GM18526 (cell line): ENCODE measurements at regions not wholly inside any gene's neighbourhood (a gene's known extent, or its start where the extent isn't known, plus 50 kb on each side); places are given as distances from the start of the nearest gene placed in this dataset.

Experiments
- POLR2A ChIP-seq: IDR thresholded peaks from 3 replicates; pipeline ENCODE4 v1.6.1; 2011; ENCODE audit not compliant: insufficient read length; ENCODE audit errors: extremely low read depth

DNA sequence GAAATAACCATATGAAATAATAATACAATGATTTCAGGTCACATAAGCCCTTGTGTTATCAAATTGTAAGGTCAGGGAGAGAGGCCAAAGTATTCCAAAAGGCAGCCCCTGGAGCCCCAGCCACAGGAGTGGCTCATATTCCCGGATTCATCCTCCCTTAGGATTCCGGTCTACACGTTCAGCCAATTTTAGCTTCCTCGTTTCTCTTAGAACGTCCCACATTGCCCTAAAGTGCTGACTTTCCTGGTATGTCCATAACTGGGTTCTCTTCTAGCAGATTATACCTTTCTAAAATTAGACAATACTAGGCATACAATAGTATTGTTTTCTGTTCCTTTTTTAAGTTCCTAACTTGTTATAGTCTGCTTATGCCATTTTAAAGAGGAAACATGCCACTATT, 192.7 kb upstream of the NOX3 start:
- no peak for TF ChIP-seq POLR2A

- no peak for TF ChIP-seq POLR2A
These were observed 191.7 kb upstream of the NOX3 start for GRCh38 chr6:155647354-155647753.

- no peak for TF ChIP-seq POLR2A
These were observed 190.8 kb upstream of the NOX3 start for GRCh38 chr6:155646443-155646842.

GRCh38 chr6:155645325-155645724, 189.7 kb upstream of the NOX3 start:
- TF ChIP-seq POLR2A, result no peak

GRCh38 chr6:155641603-155642002, 186.0 kb upstream of the NOX3 start:
- TF ChIP-seq POLR2A, result no peak

GRCh38 chr6:155638200-155638599, 182.6 kb upstream of the NOX3 start:
- TF ChIP-seq POLR2A, result no peak

DNA sequence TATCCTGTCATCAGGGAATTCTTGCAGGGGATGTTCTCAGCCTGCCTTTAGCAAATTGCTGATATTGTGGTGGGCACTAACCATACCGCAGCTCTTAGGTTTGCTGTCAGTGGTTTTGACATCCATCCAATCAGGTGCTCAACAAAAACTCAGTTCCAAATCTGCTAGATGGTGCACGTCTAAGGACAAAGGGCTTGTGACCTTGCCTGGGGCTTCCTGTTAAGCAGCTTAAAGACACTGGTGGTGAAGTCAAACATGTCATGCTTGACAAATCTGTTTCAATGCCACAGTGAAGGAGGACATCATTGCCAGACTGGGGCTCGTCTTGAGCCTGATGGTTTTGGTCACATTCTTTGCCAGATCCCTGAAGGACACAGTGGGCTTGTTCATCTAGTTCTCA, 179.8 kb upstream of the NOX3 start:
- no peak for TF ChIP-seq POLR2A

GRCh38 chr6:155630085-155630484, 174.4 kb upstream of the NOX3 start:
- no peak for TF ChIP-seq POLR2A

- TF ChIP-seq POLR2A, result no peak
These were observed 174.0 kb upstream of the NOX3 start for GRCh38 chr6:155629652-155630051.

DNA sequence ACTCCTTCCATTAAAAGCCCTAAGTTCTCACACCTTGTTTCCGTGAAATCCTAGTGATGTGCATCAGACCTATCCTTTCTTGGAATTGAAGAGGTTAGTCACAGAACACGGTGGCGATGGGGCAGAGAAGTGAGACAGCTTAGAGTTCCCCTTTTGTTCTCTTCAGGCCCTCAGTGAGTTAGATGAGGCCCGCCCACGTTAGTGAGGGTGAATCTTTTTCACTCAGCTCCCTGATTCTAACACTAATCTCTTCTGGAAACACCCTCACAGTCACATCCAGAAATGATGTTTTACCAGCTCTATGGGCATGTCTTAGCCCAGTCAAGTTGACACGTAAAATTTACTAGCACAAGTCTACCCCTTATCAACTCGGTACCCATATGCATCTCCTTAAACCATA, 172.7 kb upstream of the NOX3 start:
- TF ChIP-seq POLR2A, result no peak

DNA sequence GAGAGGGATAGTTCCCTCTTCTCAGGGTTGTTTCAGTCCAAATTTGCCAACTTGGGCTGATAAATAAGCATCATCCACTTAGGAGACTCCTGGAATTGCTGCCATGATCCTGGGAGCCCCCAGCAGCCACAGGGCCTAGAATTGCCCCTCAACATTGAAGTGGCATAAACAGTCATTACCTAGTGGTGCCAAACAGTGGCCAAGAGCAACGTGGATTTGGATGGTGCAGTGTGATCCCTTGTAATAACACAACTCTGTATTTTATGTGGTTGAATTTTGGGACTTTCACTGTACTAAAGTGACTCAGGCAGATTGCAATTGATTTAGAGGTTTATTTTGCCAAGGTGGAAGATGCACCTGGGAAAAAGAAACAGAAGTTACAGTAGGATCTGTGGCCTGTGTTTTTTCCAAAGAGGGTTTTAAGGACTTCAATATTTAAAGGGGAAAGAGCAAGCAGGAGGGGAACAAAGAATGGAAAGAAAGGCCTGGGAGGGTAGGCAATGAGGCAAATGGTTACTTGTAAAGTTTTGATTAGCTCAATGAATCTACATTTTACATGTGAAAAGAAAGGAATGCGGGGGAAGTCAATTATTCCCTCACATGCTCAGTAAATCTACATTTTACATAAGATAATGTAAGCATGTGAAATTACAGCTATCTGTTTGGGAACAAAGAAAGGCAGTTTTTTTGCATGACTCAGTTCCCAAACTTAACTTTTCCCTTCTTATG, 168.0 kb upstream of the NOX3 start:
- TF ChIP-seq POLR2A, result no peak

- TF ChIP-seq POLR2A, result no peak
These were observed 159.0 kb upstream of the NOX3 start for GRCh38 chr6:155614606-155615005.

- TF ChIP-seq POLR2A, result no peak
These were observed 156.1 kb upstream of the NOX3 start for GRCh38 chr6:155611742-155612141.

DNA sequence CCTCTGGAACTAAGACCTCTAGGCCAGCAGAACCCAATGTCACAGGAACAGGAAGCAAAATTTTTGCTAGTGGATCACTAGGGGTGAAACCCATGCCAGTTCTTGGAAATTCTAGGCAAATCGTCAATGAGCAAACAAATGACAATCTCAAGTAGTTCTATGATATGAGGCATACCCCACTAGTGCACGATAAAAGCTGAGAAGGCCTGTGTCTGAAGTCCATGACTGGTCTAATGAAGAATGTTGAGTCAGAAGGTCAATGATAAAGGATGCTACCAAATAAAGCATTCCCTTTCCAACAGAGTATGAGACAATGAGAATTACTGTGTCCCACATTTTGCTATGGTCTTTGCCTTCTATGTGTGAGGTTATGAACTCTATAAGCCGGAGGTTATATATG, 149.4 kb upstream of the NOX3 start:
- TF ChIP-seq POLR2A, result no peak

GRCh38 chr6:155599561-155599960, 143.9 kb upstream of the NOX3 start:
- no peak for TF ChIP-seq POLR2A

- no peak for TF ChIP-seq POLR2A
These were observed 143.5 kb upstream of the NOX3 start for GRCh38 chr6:155599160-155599559.

DNA sequence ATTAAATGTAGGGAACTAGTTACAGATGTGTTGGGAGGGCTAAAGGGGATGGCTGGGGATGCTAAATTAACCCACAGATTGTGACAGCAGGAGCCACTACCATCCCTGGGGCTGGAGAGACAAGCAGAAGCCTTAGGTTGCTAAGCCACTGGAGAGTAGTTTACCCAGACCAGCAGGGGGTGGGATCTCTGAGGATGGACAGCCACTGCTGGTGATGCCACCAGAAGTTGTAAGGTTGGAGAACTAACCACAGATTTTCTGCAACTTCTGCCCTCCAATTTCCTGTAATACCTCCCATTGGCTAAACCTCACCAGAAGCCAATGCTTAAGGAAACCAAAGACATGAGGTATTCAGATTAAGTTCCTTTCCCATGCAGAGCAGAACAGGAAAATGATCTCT, 139.6 kb upstream of the NOX3 start:
- TF ChIP-seq POLR2A, result no peak
